Osteocyte (in vitro differentiated cells): ENCODE measurements at regions not wholly inside any gene's neighbourhood (a gene's known extent, or its start where the extent isn't known, plus 50 kb on each side); places are given as distances from the start of the nearest gene placed in this dataset.
A peak's percentile ranks its signal among the peaks of the same experiment; 100 is the strongest.

Source experiments
- DNase-seq: peaks from one replicate; pipeline ENCODE4 v3.0.0; 2021; ENCODE audit warnings: mixed read lengths; ENCODE audit not compliant: unreplicated experiment; ENCODE audit errors: extremely low spot score
- H3K27ac Mint-ChIP-seq: one replicate; pipeline ENCODE4 v1.8.0; 2021; ENCODE audit warnings: mild to moderate bottlenecking, mixed read lengths; ENCODE audit not compliant: unreplicated experiment
- H3K27me3 Mint-ChIP-seq: one replicate; pipeline ENCODE4 v1.8.0; 2021; ENCODE audit warnings: mixed read lengths; ENCODE audit not compliant: unreplicated experiment
- H3K36me3 Mint-ChIP-seq: one replicate; pipeline ENCODE4 v1.8.0; 2021; ENCODE audit warnings: mixed read lengths; ENCODE audit not compliant: unreplicated experiment
- H3K4me1 Mint-ChIP-seq: one replicate; pipeline ENCODE4 v1.8.0; 2021; ENCODE audit warnings: mixed read lengths; ENCODE audit not compliant: unreplicated experiment
- H3K4me3 Mint-ChIP-seq: one replicate; pipeline ENCODE4 v1.8.0; 2021; ENCODE audit warnings: mild to moderate bottlenecking, moderate library complexity, mixed read lengths; ENCODE audit not compliant: unreplicated experiment
- H3K9me3 Mint-ChIP-seq: one replicate; pipeline ENCODE4 v1.8.0; 2021; ENCODE audit warnings: mixed read lengths; ENCODE audit not compliant: unreplicated experiment
- CTCF ChIP-seq: fragments of 200-600 bp; sonication (generic); IDR thresholded peaks from 2 replicates; pipeline ENCODE4 v1.5.0; 2021; ENCODE audit warnings: antibody characterized with exemption, mild to moderate bottlenecking, moderate library complexity

DNA sequence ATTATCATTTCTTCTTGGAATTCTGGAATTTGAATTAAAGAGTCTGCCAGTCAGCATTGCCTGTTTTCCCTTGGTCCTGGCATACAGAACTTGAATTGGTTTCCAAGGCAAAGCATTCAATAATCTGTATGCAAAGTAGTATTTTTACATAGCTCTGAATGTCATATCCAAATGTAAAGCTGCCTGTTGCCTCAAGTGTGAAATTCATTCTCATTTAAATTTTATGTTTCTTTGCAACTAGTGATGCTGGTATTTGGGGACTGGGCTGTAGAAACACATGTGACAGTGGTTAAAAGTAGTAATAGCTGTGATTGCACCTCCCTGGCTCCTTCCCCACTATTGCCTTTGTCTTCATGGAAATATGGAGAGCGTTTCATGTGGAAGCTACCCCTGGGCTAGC lies 743.9 kb upstream of the GOLIM4 start:
- H3K9me3 Mint-ChIP-seq: no peaks in the 10 kb centered on the region
- no peak overlapping the region for H3K4me3 Mint-ChIP-seq
- no peaks in the 10 kb centered on the region for H3K4me1 Mint-ChIP-seq
- DNase-seq: no peak
- no peak for TF ChIP-seq CTCF
- H3K27me3 Mint-ChIP-seq: no peaks in the 10 kb centered on the region
- H3K27ac Mint-ChIP-seq: no peak overlapping the region
- no peaks in the 10 kb centered on the region for H3K36me3 Mint-ChIP-seq

DNA sequence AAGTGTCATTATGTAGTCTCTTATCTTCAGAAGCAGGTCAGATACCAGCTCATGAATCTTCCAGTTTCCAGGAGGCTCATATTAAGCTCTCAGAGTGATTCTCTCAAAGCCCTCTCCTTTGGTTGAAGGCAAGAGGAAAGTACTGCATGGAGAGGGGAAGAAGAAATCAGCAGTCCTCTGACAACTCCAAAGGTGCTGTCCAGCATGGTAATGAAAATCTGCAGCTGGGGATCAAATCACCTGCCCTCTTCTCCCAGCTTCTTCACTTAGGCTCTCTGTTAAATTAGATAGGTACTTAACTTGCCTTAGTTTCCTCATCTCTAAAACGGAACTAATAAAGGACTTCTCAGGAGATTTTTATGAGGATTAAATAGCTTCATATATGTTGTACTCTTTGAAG lies 738.8 kb upstream of the GOLIM4 start:
- no peaks in the 10 kb centered on the region for H3K4me1 Mint-ChIP-seq
- peaks cover 4% of the 10 kb centered on the region for H3K9me3 Mint-ChIP-seq
- H3K4me3 Mint-ChIP-seq: no peak overlapping the region
- H3K27me3 Mint-ChIP-seq: no peaks in the 10 kb centered on the region
- no peak for DNase-seq
- H3K27ac Mint-ChIP-seq: no peak overlapping the region
- H3K36me3 Mint-ChIP-seq: no peaks in the 10 kb centered on the region
- TF ChIP-seq CTCF: no peak

DNA sequence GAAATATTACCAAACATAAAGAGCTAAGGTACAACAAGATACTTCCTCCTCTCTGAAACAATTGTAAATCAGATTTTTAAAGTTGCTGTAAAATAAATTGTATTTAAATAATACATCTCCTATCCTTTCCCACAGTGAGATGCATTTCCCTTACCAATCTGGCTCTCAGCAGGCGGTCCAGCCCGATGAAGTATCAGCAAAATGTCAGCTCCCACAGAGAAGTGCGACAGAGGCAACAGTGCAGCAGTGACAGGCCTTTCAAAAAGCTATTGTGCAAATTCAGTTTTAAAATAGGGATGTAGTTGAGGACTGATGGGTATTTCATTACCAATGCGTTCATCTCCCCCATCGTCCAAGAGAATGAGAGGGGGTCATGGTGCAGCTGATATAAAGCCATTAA lies 733.2 kb upstream of the GOLIM4 start:
- Mint-ChIP-seq H3K27me3 (no peaks in the 10 kb centered on the region), H3K36me3 (no peaks in the 10 kb centered on the region), H3K9me3 (peaks cover 4% of the 10 kb centered on the region), H3K4me3 (no peak overlapping the region), H3K4me1 (peaks cover 19% of the 10 kb centered on the region), H3K27ac (peak overlapping the region; percentile 27)
- DNase-seq: no peak
- TF ChIP-seq CTCF: no peak

GRCh38 chr3:168828536-168828935 lies 732.8 kb upstream of the GOLIM4 start:
- Mint-ChIP-seq H3K9me3 (peaks cover 3% of the 10 kb centered on the region), H3K4me3 (no peak overlapping the region), H3K4me1 (peaks cover 19% of the 10 kb centered on the region), H3K27me3 (no peaks in the 10 kb centered on the region), H3K36me3 (no peaks in the 10 kb centered on the region), H3K27ac (no peak overlapping the region)
- no peak for TF ChIP-seq CTCF
- no peak for DNase-seq

GRCh38 chr3:168828014-168828413 lies 732.3 kb upstream of the GOLIM4 start:
- Mint-ChIP-seq H3K27me3 (no peaks in the 10 kb centered on the region), H3K9me3 (no peaks in the 10 kb centered on the region), H3K4me3 (no peak overlapping the region), H3K27ac (no peak overlapping the region), H3K4me1 (peaks cover 19% of the 10 kb centered on the region), H3K36me3 (no peaks in the 10 kb centered on the region)
- DNase-seq: no peak
- no peak for TF ChIP-seq CTCF
